NCI-H2196 (cell line): ENCODE measurements at regions not wholly inside any gene's neighbourhood (a gene's known extent, or its start where the extent isn't known, plus 50 kb on each side); places are given as distances from the start of the nearest gene placed in this dataset.

Source experiments
- DNase-seq: peaks from one replicate; lab custom pipeline; 2025; ENCODE audit not compliant: unreplicated experiment; lab: John Stamatoyannopoulos, UW

DNA sequence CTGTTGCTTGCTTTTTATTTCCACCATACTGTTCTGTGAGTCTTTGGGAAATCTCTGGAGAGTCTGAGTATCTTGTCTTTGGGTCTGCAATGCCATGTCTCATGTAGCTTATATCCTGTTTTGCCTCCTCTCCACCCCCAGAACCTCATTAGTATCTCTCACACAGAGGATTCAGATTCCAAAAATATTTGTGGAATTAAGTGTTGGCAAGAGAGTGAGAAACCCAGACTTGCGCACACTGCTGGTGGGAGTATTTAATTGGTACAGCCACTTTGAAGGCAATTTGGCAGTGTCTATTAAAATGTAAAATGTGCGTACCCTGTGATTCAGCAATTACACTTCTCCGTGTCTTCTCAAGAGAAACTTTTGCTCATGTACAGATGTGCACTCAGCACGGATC is 68.6 kb downstream of the ZNF621 start:
- no peak for DNase-seq

DNA sequence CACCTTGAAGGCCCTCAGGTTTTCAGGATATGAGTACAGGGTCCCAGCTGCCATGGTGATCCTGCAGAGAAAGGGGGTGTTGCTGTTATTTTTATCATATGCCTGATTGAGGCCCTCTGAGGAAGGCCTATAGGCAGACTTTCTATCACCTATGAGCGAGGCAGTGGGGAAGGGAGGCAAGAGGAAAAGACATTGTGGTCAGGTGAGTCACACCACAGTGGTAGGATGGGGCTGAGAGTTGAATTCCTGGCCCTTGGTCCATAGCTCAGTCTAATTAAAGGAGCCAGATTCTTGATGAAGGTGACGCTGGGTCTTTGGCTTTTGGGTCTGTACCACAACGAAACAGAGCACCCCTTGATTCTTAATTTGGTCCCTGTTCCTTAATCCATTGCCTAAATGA is 72.7 kb downstream of the ZNF621 start:
- no peak for DNase-seq

DNA sequence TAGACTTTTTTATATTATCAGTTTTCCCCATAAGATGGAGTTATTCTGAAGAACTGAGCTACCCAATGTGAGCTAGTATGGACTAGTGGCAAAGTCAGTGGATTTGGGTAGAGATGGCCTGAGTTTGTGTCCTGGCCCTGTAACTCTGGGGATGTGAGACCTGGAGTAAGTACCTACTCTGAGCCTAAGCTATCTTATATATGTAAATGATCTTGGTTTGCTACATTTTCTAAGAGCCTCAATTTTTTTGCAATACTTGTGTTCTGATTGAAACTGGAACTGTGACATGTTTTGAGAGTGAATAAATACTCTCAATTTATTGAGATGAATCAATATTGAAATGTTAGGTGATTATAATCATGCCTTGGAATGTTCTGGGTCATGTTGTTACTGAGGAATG is 73.6 kb downstream of the ZNF621 start:
- DNase-seq = no peak

DNA sequence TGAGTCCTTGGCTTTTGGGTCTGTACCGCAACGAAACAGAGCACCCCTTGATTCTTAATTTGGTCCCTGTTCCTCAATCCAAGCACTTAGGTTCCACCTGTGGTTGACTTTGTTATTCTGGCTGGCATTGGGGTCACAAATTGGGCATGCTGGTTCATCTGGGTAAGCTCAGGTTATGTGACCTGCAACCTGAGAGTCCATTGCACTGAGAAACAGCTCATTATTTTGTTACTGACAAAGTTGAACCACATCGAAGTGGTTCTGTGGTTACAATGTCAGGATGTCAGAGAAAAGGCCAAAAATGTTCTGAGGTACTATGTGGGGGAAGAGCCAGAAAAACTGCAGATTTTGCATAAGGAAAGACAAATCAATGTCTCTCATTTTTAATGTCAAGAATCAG is 74.2 kb downstream of the ZNF621 start:
- no peak for DNase-seq

DNA sequence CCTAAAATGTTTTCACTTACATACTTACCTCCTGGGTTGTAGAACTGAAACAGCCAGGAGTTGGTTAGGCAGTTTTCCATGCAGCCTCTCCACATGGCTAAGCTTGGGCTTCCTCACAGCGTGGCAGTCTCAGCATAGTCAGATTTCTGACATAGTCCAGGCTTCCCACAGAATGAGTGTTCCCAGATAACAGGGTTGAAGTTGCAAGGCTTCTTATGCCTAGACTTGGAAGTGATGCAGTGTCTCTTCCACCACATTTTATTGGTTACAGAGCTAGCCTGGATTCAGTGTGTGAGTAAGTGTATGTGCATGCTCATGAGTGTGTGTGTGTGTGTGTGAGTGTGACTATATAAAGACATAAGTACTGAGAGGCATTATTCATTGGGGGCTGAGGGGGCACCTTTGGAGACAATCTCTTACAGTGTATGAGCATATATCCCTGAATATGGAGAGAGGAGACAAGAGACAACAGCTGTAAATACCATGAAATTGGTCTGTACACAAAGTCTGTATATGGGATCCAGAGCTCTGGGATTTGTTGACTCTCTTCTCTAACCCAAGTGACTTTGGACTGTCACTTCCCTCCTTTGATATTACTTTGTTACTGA is 78.1 kb downstream of the ZNF621 start:
- no peak for DNase-seq

DNA sequence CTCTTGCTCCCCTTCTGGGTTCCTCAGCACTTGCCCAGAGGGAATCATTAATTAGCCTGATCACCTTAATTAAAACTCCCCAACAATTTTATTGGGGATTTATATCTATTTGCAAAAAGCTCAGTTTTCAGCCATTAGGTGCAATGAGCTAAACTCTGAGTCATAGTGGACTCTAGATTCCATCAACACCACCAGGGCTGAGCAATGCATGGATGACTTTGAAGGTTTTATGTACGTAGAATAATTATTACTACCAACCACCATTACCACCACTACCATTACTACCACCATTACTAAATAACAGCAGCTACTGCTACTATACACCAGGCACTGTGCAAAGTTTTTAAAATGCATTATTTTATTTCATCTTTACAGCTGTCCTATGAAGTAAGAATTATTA is 81.2 kb downstream of the ZNF621 start:
- DNase-seq = no peak

DNA sequence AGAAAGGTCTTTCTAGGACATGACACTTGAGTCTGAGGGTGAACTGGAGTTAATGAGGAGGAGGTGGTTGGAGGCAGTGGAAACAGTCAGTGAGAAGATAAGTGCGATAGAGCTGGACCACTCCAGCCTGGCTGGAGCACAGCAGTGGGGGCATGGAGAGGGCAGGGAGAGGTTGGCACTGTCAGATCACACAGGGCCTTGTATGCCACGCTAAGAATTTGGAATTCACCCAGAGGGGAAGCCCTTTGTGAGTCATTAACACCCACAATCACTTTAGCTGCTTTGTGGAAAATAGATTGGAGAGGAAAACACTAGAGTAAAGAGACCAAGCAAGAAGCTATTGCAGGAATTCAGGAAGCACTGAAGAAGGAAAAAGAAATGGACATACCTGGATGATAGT is 83.3 kb downstream of the ZNF621 start:
- DNase-seq = no peak

DNA sequence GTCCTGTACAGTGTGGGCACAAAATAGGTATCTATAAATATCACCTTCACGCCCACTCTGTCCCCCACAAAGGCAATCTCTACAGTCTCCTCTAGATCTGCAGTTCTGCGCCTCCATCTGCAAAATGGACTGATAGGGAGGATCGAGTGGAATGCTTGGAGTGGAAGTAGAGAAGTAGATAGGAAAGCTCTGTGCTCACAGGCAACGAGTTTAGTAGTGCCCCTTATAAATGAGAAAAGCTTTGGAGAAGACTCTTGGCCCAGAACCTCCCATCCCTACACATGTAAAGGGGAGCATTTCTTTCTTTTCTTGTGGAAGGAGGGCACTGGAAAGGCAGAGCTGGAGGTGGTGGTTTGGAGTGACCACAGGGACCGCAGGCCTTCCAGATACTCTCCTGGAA is 88.5 kb downstream of the ZNF621 start:
- no peak for DNase-seq

DNA sequence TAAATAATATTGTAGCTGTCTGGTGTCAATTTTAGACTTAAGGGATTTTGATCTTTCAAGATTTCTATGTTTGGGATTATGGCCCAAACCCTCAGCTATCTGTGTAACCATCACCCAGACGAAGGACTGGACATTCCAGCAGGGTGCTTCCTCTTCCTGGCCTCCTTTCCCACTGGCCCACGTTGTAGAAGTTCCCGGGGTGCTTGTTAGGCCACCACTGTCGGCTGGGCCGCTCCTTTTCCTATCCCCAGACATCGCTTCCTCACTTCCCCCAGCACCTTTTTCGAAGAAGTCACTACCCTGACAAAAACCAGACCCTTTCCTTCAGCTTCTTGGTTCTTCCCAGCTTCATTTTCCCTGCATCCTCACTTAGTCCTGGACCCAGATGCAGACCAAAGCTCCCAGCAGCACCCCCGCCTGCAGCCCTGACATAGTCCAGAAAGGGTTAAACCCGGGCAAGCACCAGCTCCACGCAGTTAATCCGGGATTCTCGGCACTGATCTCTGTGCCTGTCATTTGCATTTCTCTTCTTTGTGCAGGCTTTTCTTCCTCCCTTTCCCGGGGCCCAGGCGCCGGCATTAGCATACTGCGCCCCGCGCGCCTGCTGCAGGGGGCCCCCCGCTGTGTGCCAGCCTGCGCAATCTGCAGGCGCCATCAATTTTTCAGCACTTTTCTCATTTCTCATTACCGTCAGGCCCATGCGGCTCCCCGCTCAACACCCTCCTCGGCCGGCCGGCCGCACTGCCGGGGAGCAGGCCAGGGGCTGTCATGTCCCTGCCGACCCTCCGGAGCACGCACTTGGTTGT is 90.6 kb downstream of the ZNF621 start:
- DNase-seq = no peak

DNA sequence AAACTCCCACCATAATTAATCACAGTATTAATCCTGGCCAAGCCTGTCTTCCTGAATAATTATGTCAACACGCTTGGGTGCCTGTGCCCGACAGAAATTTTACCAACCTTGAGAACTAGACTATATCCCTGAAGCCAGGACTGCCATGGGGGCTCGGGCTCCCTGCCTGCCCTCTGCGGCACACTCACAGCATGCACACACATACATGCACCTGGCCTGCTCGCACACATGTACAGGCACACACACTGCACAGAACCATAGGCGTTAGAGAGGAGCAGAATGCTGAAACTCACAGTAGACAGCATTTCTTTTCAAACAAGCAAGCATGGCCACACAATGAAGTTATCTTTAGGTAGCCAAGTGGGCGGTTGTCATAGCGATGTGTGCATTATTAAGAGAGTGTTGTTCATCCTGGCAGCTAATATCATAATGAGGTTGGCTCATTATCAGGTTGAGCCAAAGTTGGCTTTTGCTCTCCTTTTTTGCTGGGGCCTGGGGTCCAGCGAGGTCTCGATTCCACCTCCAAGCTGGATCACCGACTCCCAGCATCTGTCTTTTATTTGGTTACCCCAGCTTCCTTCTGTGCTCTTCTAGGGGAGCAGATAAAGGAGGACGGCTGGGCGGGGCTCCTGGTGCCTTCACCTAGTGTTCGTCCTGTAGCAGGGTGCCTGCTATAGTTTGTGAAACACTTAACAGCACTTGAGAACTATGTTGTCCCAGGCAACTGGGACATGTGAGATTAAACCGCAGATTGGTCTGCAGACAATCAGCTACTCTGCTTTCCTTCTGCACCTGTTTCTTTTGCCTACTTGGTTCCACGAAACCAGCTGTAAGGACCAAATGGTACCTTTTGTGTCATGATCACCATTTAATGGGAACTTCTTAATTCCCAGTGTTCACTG is 91.4 kb downstream of the ZNF621 start:
- DNase-seq = no peak

DNA sequence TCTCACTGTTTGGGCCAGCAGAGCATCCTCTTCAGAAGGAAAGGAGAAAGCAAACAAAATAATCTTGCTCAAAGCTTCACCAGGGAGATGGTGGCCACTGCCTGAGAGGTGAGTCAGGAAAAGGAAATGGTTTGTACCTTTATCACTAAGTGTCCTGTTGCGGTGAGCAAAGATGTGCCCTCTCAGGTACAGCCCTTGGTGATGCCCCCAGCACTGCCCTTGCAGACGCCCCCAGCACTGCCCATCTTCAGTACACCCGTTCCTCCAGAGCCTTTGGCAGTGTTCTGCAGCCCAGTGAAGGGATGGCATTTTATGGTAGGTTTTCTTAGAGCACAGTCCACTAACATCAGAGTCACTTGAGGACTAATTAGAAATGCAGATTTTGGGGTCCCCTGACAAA is 92.3 kb downstream of the ZNF621 start:
- no peak for DNase-seq

DNA sequence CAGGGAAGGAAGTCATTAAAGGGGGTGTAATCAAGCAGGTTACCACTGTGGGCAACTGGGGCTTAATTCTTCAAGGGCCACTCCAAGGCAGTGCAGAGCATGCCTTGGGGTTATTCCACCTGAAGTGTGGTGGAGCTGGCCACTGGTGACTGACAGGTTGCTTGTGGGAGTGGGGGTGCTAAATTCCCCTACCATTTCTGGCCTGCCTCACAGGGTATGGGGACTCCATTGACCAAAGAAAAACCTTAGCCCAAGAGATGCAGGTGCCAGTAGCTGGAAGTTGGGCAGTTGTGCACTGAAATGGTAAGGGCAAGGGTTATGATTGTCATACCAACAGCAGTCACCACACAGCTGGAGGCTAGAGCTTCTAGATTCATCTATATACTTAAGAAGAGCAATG is 93.4 kb downstream of the ZNF621 start:
- DNase-seq = no peak

DNA sequence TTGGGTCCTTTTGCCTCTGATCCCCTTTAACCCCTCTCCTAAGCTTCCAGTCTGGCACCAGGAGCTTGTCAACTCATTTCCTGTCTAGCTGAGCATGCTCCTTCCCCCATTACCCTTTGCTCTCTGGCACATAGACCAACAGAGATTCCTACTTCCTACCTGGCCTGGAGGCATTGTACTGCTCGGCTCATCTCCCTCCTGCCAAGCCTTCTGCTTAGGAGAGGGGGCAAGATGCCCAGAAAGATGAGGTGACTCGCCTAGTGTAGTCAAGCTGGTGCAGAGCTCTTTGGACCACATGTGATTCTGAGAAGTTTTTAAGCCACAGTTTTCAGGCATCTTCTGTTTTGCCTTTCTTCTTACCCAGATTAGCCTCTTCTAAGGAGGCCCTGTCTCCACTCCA is 95.4 kb downstream of the ZNF621 start:
- DNase-seq = no peak

DNA sequence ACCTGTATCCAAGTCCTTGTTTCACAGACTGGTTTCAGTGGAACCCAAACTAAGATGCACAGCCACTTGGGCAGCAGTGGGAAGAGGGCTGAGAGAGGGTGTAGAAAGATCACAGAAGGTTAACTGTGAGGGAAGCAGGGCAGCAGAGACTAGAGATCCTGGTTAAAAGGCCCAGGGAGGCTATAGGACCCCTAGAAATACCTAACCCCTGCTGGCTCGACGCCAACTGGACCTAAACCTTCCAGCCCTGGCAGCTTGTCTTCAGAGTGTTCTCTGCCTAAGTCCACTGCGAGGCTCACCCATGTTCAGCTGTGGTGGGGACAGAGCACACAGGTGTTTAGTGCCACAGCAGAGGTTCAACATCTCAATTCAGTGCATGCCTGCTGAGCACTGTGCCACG is 96.5 kb downstream of the ZNF621 start:
- no peak for DNase-seq

DNA sequence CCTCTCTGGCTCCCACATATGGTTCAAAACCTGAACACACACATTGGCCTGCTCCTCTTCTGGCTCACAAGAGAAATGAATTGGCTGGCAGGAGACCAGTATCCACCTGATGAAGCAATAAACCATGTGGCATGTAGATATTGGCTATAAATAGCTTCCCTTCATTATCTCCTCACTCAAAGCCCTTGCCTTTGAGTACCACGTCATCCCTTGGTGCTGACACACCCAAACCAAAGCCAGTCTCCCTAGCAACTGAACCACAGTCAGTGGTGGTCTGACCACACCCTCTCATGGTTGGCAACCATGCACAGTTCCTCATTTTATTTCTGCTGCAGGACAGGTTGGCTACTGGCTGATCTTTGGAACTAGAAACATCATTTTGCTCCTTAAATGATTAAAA is 98.8 kb downstream of the ZNF621 start:
- DNase-seq = no peak

DNA sequence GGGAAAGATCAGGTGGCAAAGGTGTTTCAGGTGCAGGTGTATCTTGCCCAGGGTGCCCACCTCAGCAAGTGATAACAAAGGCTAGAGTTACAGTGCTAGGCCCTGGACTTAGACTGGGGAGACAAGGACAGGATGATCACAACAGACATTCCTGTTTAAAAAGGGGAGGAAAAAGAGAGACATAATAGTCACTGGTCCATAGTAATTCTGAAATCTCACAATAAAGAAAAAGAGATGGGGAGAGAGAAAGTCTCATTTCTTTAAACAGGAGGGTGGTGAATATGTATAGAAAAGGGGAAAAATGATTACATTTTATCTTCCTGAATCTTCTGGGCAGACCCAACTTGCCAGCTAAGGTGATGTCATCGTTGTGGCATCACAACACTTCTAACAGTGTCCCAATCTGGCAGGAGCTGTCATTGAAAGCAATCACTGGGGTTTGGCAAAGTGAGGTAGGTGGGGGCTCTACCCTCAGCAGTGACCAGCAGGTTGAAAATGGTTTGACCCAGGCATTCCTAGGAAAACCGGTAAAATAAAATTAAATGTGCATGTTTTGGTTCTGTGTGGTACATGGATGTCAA is 99.5 kb downstream of the ZNF621 start:
- DNase-seq = no peak

DNA sequence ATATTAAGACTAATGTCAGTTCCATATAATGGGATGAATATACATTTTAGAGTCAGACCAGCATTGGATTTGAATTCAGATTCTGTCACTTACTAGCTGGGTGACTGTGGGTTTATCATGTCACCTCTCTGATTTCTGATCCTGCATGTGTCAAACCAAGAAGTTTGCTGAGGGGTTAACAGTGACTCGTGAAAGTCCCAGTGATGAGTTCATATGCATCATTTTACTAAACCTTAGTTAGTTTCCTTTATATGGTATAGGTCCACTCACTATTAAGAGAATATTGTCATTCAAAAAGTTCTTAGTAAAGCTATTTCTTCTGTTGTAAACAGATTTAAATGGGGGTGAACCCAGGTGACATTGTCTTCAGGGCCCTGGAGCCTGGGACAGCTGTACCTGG is 102.3 kb downstream of the ZNF621 start:
- no peak for DNase-seq

DNA sequence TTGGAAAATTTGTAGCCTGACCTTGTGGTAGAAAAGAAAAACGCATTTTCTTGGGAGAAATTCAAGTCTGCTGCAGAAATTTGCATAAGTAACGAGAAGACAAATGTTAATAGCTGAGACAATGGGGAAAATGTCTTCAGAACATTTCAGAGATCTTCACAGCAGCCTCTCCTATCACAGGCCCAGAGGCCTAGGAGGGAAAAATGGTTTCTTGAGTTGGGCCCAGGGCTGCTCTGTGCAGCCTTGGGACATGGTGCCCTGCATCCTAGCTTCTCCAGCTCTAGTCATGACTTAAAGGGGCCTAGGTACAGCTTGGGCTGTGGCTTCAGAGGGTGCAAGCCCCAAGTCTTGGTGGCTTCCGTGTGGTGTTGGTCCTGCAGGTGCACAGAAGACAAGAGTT is 104.2 kb downstream of the ZNF621 start:
- no peak for DNase-seq

DNA sequence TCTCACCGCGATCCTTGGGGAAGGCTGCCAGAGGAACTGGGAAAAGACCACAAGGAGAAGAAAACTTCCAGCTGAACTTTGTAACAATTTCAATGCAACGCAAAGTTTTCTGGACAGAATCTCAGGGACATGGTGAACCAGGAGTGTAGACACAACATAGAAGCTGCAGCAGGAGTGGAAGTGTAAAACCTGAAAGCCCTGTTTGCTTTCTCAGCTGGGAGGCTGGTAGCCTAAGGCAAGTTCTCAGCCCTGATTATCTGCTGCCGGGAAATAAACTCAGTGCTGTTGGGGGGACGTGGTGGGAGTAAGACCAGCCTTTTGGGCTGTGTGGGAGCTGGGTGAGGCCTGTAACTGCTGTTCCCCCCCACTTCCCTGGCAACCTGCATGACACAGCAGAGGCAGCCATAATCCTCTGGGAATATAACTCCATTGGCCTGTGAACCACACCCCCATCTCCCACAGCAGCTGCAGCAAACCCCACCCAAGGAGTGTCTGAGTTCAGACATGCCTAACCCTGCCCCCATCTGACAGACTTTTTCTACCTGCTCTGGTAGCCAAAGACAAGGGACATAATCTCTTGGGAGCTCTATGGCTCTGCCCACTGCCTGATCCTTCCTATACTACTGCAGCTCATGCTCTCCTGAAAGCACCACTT is 106.7 kb downstream of the ZNF621 start:
- no peak for DNase-seq

DNA sequence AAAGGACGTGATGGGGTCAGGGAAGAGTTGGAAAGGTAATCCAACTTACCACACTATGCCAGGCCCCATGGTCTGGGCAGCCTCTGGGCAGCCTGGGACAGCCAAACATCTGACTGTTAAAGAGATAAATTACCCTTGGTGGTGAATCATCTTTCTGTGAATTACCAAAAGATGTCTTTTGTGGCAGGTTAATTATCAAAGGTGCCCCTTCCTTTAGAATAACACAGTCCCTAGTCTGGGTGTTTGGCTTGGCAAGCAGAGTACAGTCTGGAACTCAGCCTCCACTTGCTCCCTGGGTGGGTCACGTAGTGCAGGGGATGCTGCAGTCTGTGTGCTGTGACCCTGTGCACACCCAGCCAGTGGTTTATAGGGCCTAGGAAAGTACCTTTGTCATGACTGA is 113.1 kb downstream of the ZNF621 start:
- DNase-seq = no peak

DNA sequence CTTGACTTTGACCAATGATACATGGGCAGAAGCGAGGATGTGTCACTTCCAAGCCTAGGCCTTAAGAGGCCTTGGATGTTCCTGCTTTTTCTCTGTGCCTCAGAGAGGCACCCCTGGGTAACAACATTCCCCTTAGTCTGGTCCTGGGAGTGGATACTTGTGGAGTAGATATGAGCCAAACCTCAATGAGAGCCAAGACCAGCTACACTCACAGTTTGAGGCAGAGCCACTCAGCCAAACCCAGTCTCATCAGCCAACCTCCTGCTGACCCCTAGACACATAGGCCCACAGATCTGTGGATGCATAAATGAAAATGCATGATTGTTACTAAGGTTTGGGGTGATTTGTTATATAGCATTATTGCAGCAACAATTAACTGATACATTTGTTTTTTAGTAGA is 114.2 kb downstream of the ZNF621 start:
- DNase-seq = no peak
